ENCODE measurements at regions not wholly inside any gene's neighbourhood (a gene's known extent, or its start where the extent isn't known, plus 50 kb on each side); places are given as distances from the start of the nearest gene placed in this dataset.

DNA sequence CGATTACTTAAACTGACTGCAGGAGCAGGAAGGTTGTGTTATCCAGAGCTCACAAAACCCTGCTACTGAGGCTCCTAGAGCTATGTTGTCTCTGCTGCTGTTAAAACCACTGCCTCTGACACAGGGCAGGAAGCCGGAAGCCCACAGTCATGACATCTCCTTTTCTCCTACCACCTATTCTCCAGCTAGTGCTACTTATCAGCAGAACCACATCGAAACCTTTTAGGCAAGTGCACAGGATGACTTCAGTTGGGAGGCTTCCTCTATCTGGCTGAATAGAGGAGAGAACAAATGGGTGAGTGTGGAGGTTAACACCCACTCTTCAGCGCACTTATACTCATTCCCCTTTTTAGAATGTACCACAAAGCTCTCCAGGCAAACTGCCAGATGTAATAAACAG, 638.0 kb downstream of the OTOL1 start:
- no peak for DNase-seq

DNA sequence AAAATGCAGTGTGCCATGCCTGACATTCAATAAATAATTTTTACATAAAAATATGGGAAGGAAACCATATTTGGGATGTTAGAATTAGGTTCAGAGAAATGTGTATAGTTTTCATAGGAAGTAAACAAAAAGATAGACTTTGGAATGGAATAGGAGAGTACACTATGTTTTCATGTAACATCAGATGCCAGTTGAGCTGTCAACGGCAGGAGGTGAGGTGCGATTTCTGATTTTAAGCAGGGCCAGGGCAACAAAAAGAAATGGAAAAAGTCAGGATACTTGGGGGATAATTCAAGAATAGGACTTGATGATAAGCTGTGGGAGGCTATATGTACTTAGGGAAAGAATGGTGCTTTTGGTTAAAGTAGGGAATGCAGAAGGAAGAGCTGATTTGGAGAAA, 639.5 kb downstream of the OTOL1 start:
- DNase-seq: no peak

DNA sequence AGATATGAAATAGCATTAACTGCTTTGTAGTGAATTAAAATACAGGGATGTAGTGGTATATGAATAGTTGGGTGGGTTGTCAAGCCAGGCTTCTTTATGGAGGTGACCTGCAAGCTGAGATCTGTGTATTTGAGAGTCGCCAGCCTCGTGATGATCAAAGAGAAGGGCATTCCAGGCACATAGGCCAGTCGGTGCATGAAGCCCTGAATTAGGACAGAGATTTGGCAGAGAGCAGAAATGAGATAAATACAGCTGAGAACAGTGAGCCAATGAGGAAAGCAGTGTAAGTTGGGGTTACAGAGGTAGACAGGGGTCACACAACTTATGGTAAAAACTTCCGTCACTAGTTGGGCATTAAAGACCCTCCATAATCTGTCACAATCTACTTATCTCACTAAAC, 641.9 kb downstream of the OTOL1 start:
- no peak for DNase-seq

DNA sequence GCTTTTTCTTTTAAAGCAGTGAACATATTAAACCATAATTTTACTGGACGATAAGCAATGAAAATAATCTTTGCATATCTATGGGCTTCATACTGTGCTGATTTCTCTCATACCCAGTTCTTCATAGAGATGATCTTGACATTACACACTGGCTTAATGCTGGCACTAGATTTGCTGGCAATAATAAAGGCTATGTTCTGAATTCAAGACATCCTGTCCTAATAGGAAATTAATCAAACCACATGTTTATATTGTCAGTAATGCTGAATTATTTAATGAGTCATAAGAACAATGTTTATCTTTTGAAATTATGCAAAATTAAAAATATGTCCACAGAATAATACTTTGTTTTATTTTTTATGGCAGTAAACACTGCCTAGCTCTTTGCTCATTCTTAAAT, 643.2 kb downstream of the OTOL1 start:
- no peak for DNase-seq

DNA sequence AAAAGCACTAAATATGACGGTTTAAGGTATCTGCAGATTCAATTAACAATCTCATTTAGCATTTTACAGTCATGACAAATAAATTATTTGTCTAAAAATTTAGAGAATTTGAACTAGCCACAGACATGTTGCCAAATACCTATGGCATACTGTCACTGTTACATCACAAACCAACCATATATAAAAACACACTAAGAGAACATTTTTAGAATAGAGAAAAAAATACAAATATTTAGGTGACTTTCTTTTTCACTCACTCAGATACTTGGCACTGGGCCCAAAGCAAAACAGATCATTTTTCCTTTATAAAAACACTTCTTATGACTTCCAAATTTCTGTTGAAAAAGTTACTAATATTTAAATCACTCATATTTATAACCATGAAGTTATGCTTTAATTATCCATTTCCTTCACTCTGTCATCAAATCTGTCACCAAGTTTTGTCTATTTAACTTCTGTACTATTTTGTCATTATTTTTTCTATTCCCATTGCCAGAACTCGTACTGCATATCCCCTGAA, 644.7 kb downstream of the OTOL1 start:
- no peak for DNase-seq

DNA sequence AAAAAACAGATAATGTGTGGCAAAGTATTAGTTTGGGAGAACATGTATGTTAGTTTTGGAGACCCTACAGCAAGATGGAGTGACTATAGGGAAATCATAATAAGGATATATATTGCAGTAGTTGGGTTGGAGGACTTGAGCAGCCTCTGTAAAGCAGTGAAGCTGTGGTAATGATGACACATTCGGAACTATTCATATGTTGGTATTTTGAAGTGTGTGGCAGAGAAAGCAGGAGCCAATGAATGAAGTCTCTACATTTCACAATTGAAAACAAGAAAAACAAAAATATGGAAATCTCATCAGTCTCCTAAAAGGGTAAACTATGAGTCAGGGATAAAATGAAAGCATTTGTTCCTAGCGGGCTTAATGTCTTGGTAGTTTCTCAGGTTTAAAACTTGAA, 645.9 kb downstream of the OTOL1 start:
- DNase-seq: no peak

DNA sequence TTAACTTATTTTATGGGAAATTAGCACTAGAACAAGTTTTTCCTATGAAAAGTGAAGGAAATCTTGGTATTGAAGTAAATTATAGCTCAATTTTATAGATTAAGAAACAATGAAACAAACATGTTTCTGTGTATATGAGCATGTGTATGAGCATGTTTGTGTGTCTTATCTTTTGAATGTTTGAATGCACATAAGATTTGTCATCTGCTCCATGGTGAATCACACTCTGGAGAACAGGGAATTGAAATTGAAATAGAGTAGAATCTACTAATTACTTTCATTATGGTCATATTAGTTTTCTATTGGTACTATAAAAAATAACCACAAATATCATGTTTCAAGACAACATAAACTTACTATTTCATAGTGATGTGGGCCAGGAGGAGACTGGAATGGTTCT, 646.6 kb downstream of the OTOL1 start:
- DNase-seq: no peak

DNA sequence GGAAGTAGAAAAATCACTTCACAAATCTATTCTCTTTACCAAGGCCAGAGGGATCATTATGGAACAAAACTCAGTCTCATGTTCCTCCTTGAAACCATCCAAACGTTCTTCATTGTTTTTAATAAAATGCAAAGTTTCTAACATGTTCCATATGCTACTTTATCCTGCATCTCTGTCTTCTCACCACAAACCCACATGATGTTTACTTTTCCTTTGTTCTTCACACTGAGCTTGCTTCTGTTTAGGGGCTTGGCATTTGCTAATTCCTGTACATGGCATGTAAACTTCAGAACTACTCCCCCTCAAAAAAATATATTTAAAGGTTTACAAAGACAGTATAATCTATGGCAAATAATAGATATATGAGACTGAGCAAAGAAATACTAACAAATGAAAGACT, 651.4 kb downstream of the OTOL1 start:
- DNase-seq: no peak

DNA sequence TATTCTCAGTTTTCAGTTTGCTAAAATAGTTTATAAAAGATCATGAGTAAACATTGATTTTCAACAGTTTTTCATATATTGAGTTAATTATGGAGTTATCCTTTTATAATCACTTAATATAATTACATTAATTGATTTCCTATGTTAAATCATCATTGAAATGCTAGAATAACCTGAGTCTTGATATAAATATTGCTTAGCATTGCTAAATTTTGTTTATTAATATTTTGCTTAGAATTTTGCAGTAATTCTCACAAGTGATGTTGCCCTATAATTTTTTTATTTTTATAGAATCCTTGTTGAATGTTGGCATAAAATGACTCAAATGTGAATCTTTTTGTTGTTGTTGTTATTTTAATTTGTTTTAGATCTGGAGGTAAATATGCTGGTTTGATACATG, 654.2 kb downstream of the OTOL1 start:
- DNase-seq: no peak

DNA sequence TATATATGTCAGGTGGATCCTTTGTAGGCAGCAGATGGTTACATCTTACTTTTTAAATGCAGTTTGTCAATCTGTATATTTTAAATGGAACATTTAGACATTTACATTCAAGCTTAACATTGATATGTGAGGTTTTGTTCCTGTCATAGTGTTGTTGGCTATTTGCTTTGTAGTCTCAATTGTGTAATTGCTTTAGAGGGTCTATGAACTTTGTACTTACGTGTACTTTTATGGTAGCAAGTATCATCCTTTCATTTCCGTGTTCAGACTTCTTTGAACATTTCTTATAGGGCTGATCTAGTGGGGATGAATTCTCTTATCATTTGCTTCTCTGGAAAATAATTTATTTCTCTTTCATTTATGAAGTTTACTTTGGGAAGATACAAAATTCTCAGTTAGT, 656.0 kb downstream of the OTOL1 start:
- no peak for DNase-seq

DNA sequence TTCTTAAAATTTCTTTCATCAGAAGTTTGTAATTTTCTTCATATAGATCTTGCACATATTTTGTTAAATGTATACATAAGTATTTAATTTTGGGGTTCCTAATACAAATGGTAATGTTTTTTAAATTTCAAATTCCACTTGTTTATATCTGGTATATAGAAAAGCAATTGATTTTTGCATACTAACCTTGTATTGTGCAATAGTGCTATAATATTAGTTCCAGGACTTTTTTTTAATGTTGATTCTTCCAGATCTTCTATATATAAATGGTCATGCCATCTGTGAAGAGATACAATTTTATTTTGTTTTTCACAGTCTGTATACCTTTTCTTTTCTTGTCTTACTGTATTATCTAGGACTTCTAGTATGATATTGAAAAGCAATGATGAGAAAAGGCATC, 665.0 kb downstream of the OTOL1 start:
- DNase-seq: no peak

DNA sequence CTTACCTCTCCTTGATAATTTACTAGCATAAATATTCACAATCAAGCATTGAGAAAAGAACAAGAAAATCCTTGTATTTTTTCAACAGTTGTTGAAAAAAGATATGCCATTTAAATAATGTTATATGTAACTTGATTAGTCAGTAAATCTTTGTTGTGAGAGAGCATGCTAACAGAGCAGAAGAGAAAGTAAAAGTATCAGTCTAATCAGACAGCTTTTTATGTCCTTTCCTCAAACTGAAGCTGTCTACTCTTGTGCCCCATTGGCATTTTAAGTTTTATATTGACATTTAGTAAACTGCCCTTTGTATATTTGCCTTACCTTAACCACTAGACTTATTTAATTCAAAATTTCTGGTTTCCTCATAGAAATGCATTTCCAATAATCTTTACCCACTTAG, 668.7 kb downstream of the OTOL1 start:
- no peak for DNase-seq

DNA sequence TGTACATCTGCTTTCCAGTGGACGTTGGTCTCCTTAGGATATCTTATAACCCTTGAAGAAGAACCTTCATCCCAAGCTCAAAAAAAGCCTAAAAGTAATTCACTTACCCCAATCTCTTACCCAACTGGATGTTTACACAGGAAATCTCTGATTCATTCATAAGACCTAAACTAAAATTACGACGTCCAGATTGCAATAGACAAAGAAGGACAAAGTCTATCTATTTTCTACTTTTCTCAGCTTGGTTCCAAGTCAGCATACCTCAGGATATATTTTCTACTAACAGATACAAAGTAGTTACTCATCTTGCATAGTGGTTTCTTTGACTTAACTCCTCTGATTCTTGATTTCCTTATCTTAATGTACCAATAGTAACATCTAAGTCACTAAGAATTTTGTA, 669.9 kb downstream of the OTOL1 start:
- DNase-seq: no peak

DNA sequence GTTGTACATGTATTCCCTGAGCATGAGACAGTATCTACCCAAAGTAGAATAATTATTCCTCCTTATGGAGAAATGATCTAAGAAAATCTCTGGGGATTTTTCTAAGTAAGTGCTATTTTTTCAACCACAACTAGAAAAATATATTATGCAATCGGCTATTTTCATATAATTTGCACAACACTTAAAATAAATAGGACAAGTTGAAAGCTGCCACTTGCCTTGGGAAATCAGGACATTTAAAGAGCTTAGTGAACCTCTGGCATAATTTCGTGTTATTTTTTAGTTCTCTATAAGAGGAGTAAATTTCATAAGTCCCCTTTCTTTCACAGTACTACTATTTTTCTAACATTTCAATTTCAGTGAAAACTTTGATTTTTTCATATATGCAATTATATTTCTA, 672.1 kb downstream of the OTOL1 start:
- no peak for DNase-seq

DNA sequence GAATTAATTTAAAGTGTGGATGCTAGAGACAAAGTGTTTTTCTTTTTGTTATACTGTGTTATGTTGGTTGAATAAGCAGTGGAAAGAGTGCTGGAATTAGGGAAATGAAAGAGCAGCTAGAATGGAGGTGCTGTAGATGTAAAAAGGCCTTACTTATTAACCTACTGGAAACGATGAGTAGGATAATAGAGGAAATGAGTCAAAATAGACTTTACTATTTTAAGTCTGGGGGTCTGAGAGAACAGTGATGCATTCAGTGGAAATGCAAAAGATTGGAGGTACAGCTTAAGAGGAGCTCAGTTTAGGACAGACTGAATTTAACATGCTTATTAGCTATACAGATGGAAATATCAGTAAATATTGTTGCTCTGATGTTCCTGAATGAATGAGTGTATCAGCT, 674.0 kb downstream of the OTOL1 start:
- no peak for DNase-seq

DNA sequence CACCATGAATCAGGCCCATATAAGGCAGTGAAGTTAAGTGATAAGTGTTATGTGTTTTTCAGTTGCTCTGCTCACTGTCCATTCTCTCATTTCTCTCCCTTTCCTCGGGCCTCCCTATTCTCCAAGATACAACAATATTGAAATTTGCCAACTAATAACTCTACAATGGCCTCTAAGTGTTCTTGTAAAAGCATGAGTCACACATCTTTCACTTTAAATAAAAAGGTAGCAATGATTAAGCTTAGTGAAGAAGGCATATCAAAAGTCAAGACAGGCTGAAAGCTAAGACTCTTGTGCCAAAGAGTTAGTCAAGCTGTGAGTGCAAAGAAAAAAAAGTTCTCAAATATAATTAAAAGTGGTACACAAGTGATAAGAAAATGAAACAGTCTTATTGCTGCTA, 675.4 kb downstream of the OTOL1 start:
- no peak for DNase-seq

DNA sequence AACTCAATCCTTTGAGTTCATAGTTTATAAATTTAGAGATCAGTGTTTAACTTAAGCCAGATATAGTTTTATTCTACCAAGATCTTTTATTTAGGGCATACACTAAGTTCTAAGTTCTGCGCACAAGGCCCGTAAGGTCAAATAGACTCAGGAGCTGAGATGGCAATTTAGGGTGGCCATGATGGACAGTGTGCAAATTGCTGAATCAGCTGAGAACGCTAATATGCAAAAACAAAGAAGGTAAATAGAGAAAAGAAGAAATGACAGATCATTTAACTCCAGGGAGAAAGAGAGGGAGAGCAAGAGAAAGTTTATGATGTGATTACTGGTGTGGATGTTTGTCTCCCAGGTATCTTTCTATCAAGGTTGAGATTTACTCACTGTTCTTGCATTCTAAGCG, 678.5 kb downstream of the OTOL1 start:
- DNase-seq: no peak

DNA sequence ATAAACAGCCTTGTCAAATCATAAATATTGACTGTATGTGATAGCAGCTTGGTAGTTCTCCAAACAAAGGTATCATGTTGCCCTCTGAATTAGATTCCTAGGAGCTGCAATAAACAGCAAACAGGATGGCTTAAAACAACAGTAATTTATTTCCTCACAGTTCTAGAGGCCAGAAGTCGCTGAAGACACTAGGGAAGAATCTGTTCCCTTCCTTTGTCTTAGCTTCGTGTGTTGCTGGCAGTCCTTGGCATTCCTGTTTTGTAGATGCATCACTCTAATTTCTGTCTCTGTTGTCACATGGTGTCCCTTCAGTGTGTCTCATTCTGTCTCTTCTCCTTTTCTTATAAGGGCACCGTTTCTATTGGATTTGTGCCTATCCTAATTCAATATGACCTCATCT, 679.3 kb downstream of the OTOL1 start:
- no peak for DNase-seq

DNA sequence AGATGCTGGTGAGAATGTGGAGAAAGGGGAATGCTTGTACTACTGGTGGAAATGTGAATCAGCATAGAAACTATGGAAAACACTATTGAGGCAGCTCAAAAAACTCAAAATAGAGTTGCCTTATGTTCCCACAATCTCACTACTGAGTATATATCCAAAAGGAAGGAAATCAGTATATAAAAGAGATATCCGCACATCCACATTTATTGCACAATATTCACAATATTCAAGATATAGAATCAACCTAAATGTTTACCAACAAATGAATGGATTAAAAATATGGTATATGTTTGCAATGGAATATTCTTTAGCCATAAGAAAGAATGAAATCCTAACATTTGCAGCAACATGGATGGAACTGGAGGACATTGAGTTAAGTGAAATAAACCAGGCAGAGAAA, 686.8 kb downstream of the OTOL1 start:
- DNase-seq: no peak

DNA sequence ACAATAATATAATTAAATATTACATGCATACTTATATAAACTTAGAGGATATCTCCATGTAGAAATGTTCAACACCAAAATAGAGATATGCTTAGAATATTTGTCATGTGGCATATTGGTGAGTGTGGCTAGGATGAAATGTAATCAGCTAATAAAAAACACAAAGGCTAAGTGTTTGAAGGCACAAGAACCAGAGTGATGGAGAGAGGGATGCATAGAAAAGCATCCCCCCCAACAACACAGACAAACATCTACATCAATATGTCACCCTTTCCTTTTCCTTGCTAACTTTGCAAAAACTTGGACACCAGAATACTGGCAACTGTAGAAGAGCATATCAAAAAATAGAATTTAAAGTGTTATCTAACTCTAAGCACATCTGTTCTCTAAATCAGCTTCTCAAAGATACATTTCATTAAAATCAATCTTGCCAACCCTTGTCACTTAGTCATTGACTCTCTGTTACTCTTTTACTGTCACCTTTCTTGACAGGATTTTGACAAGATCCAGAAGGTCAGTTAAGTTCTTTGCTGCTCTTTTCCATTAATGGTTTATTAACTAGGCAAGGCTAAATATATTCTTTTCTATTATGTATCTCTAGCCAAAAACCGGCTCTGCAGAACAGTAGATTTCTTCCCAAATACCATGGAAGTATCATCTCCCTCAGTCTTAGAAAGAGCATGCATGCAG, 695.9 kb downstream of the OTOL1 start:
- no peak for DNase-seq

DNA sequence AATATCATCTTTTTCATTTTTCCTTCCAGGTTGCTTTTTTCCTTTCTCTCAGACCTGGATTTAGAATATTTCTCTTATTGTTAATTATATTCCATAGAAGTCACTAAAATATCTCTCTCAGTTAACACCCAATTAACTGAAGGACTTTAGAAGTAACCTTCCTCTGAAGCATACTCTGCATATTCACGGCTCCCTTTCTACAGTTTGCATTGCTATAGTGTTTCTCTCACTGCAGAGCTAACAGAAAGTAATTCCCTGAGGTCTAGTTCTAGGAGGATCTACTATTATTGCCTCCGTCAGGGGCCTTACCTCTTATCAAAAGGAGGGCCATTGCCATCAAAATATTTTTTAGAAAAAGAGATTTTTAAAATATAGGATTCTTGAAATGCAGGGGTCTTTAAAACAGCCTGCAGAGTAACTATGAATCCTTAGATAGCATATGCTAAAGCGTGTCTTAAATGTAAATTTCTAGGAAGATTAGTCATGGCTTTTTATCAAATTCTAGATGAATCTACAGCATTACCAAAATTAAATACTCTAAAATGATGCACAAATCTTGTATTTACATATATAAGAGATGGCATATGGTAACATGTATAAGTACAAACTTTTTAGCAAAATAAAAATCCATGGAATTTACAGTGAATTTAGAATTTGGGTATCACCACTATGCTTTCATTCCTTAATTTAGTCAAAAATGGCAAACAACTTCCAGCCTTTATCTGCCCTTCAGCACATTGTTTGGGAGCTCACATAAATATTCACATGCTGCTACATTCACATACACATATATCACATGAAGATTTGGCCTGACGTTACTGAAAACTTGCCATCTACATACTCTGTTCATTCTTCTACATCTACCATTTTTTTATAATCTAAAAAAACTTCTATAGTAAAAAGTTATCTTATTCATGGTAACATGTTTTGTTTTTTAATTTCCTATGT, 696.8 kb downstream of the OTOL1 start:
- DNase-seq: no peak

DNA sequence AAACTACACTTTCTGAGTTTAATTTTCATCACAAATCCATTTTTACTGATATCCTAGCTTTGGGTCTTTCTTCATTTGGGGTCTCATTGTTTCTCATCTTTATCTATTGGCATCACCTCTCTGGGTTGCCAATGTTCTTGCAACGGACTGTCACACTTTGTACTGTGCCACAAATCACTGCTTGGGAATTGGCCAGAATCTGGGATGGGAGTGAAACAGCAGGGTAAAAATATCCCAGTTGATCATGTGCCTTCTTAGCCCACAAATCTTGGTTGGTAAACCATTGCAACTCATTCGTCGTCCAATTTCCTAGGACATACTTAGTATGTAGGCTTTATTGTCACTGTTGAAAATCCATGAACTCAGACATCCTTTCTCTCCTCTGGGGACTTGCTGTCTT, 698.5 kb downstream of the OTOL1 start:
- no peak for DNase-seq

DNA sequence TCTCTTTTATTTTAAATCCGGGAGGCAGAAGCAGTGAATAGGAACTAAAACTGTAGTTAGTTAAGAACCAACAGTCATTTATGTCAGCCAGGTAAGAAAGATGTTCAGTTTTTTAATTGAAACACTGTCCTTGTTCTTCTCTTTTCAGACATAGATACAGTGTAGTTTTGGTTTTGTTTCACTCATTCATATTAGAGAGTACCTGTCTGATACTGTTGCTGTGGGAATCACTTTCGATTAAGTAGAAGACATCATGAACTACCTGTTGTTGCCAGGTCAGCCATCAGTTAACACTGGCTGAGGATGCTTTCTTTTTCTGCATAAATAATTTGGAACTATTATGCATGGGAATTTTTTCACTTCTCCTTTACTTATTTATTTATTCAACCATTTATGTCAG, 700.4 kb downstream of the OTOL1 start:
- no peak for DNase-seq

DNA sequence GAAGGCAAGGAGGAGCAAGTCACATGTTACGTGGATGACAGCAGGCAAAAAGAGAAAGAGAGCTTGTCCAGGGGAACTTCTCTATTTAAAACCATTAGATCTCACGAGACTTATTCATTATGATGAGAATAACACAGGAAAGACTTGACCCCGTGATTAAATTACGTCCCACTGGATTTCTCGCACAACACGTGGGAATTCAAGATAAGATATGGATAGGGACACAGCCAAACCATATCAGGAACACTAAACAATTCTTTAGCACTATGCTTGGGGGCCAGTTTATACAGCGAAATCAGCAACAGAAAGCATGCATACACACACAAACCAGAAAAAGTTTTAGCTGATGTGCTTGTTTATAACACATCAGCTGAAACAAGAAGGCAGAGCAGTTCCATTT, 704.2 kb downstream of the OTOL1 start:
- DNase-seq: no peak
